ENCODE measurements at regions not wholly inside any gene's neighbourhood (a gene's known extent, or its start where the extent isn't known, plus 50 kb on each side); places are given as distances from the start of the nearest gene placed in this dataset.

- Histone ChIP-seq H3K4me2 (no peak overlapping the region), H3K79me2 (ENCODE audit: insufficient read depth, low read depth) (no peaks in the 10 kb centered on the region), H3K9ac (no peak overlapping the region), H3K36me3 (ENCODE audit: insufficient read depth) (no peaks in the 10 kb centered on the region), H3K4me3 (IDR thresholded peaks at IDR 0.05; ENCODE audit: insufficient read depth, low read depth, low read length) (no peak overlapping the region), H4K20me1 (ENCODE audit: insufficient read depth) (no peaks in the 10 kb centered on the region), H2AFZ (ENCODE audit: low read depth) (no peak overlapping the region), H3K27ac (no peak overlapping the region), H3K4me1 (ENCODE audit: low read depth, poor library complexity, severe bottlenecking) (no peaks in the 10 kb centered on the region), H3K27me3 (ENCODE audit: insufficient read depth, low read depth) (no peaks in the 10 kb centered on the region)
- TF ChIP-seq, protein P1, sequence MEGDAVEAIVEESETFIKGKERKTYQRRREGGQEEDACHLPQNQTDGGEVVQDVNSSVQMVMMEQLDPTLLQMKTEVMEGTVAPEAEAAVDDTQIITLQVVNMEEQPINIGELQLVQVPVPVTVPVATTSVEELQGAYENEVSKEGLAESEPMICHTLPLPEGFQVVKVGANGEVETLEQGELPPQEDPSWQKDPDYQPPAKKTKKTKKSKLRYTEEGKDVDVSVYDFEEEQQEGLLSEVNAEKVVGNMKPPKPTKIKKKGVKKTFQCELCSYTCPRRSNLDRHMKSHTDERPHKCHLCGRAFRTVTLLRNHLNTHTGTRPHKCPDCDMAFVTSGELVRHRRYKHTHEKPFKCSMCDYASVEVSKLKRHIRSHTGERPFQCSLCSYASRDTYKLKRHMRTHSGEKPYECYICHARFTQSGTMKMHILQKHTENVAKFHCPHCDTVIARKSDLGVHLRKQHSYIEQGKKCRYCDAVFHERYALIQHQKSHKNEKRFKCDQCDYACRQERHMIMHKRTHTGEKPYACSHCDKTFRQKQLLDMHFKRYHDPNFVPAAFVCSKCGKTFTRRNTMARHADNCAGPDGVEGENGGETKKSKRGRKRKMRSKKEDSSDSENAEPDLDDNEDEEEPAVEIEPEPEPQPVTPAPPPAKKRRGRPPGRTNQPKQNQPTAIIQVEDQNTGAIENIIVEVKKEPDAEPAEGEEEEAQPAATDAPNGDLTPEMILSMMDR (conservative IDR thresholded peaks at IDR 0.05; ENCODE audit: low read depth, low read length), result no peak
Observed at GRCh38 chr2:129728035-129728972, 251.2 kb upstream of the RAB6C start.

DNA sequence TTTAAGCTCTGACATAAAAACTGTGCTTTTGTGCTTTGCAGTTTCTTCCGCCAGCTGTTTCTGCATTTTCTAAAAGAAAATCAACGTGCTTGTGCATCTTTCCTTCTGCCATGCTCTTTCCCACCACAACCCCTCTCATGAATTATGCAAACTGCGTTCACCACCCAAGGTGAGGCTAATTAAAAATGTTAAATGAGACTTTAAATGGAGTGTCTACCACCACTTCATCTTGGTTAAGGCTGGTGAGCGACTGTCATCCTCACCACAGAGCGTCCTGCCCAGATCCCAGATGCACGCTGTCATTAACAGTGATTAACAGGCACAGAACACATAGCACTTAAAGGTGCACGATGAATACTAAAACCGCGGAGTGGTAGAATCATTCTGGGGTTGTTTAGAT lies 250.5 kb upstream of the RAB6C start:
- H4K20me1 ChIP-seq (ENCODE audit: insufficient read depth), result no peaks in the 10 kb centered on the region
- H3K36me3 ChIP-seq (ENCODE audit: insufficient read depth), result no peaks in the 10 kb centered on the region
- no peak overlapping the region for H3K9ac ChIP-seq
- no peaks in the 10 kb centered on the region for H3K27me3 ChIP-seq (ENCODE audit: insufficient read depth, low read depth)
- no peak overlapping the region for H3K27ac ChIP-seq
- H3K4me2 ChIP-seq, result no peak overlapping the region
- H3K4me1 ChIP-seq (ENCODE audit: low read depth, poor library complexity, severe bottlenecking), result no peaks in the 10 kb centered on the region
- no peak overlapping the region for H2AFZ ChIP-seq (ENCODE audit: low read depth)
- TF ChIP-seq, protein P1 (conservative IDR thresholded peaks at IDR 0.05; ENCODE audit: low read depth, low read length), result no peak
- H3K79me2 ChIP-seq (ENCODE audit: insufficient read depth, low read depth), result no peaks in the 10 kb centered on the region
- no peak overlapping the region for H3K4me3 ChIP-seq (IDR thresholded peaks at IDR 0.05; ENCODE audit: insufficient read depth, low read depth, low read length)

GRCh38 chr2:129729646-129730045 lies 249.8 kb upstream of the RAB6C start:
- Histone ChIP-seq H3K9ac (no peak overlapping the region), H3K4me1 (ENCODE audit: low read depth, poor library complexity, severe bottlenecking) (no peaks in the 10 kb centered on the region), H3K27me3 (ENCODE audit: insufficient read depth, low read depth) (no peaks in the 10 kb centered on the region), H2AFZ (ENCODE audit: low read depth) (no peak overlapping the region), H3K36me3 (ENCODE audit: insufficient read depth) (no peaks in the 10 kb centered on the region), H3K79me2 (ENCODE audit: insufficient read depth, low read depth) (no peaks in the 10 kb centered on the region), H3K4me3 (IDR thresholded peaks at IDR 0.05; ENCODE audit: insufficient read depth, low read depth, low read length) (no peak overlapping the region), H3K4me2 (no peak overlapping the region), H3K27ac (no peak overlapping the region), H4K20me1 (ENCODE audit: insufficient read depth) (no peaks in the 10 kb centered on the region)
- TF ChIP-seq, protein P1 (conservative IDR thresholded peaks at IDR 0.05; ENCODE audit: low read depth, low read length), result no peak

DNA sequence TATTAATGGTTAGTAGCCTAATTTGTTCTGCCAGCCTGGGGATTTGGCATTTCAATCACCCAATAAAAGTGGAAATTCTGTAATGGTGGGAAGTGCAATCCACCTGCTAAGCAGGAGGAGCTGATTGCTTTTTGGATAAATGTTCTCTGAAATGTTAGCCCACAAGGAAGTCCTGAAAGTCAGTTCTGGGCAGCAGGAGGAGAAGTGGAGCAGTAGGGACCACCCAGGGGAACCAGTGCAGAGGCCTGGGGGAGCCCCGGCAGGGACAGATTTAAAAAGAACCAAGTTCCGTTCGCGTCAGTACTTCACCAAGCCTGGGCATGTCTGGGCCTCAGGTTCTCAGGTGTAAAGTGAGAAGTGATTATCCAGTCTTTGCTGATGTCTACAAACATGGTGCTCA lies 248.5 kb upstream of the RAB6C start:
- H3K4me2 ChIP-seq, result no peak overlapping the region
- no peaks in the 10 kb centered on the region for H3K36me3 ChIP-seq (ENCODE audit: insufficient read depth)
- H4K20me1 ChIP-seq (ENCODE audit: insufficient read depth), result no peaks in the 10 kb centered on the region
- no peak overlapping the region for H3K27ac ChIP-seq
- no peak overlapping the region for H3K4me3 ChIP-seq (IDR thresholded peaks at IDR 0.05; ENCODE audit: insufficient read depth, low read depth, low read length)
- no peaks in the 10 kb centered on the region for H3K4me1 ChIP-seq (ENCODE audit: low read depth, poor library complexity, severe bottlenecking)
- H3K9ac ChIP-seq, result no peak overlapping the region
- H2AFZ ChIP-seq (ENCODE audit: low read depth), result no peak overlapping the region
- no peaks in the 10 kb centered on the region for H3K27me3 ChIP-seq (ENCODE audit: insufficient read depth, low read depth)
- TF ChIP-seq, protein P1 (conservative IDR thresholded peaks at IDR 0.05; ENCODE audit: low read depth, low read length), result no peak
- H3K79me2 ChIP-seq (ENCODE audit: insufficient read depth, low read depth), result no peaks in the 10 kb centered on the region

Data from KMS-11 (cell line).